ENCODE measurements at regions not wholly inside any gene's neighbourhood (a gene's known extent, or its start where the extent isn't known, plus 50 kb on each side); places are given as distances from the start of the nearest gene placed in this dataset.

DNA sequence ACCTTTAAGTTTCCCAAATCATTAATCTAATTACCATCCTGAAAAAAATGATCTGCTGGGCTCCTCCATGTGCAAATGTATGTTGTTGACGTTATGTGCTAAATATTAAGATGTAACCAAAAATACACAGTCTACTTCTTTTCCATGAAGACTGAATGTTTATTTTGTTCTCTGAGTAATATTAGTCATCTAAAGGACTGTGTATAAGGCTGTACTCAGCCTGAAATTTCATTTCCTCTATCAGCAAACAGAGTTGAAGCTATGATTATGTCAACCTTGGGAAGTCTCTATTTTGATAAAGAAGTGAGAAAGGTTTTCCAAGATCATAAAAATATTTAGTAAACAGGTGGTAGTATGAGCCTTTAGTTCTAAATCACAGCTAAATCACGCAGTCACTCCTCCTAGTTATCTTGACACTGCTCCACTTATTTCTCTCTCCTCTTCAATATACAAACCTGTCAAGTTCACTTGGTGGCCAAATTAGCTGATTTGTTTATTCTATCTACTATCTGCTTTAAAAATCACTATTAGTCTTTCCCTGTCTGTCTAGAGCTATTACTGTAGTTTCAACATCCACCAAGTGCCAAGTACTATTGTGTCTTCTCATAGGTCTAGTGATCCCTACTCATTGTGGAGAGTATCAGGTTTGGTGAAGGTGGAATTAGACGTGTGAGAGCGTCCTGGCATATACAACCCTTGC lies 211.7 kb upstream of the STARD13 start:
- TF ChIP-seq, protein P1, sequence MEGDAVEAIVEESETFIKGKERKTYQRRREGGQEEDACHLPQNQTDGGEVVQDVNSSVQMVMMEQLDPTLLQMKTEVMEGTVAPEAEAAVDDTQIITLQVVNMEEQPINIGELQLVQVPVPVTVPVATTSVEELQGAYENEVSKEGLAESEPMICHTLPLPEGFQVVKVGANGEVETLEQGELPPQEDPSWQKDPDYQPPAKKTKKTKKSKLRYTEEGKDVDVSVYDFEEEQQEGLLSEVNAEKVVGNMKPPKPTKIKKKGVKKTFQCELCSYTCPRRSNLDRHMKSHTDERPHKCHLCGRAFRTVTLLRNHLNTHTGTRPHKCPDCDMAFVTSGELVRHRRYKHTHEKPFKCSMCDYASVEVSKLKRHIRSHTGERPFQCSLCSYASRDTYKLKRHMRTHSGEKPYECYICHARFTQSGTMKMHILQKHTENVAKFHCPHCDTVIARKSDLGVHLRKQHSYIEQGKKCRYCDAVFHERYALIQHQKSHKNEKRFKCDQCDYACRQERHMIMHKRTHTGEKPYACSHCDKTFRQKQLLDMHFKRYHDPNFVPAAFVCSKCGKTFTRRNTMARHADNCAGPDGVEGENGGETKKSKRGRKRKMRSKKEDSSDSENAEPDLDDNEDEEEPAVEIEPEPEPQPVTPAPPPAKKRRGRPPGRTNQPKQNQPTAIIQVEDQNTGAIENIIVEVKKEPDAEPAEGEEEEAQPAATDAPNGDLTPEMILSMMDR (IDR thresholded peaks at IDR 0.05; ENCODE audit: low read length) = no peak
- TF ChIP-seq EZH2 (optimal IDR thresholded peaks at IDR 0.05; ENCODE audit: low read depth, low read length) = no peak
